SH-SY5Y (cell line): ENCODE measurements at regions not wholly inside any gene's neighbourhood (a gene's known extent, or its start where the extent isn't known, plus 50 kb on each side); places are given as distances from the start of the nearest gene placed in this dataset.

Experiments
- GATA2 ChIP-seq: IDR thresholded peaks from 2 replicates; pipeline ENCODE4 v1.6.1; 2011; ENCODE audit warnings: mild to moderate bottlenecking, low read depth, low read length
- GATA3 ChIP-seq: IDR thresholded peaks from 2 replicates; pipeline ENCODE4 v1.6.1; 2011; ENCODE audit warnings: low read depth, mild to moderate bottlenecking, low read length, moderate library complexity

- TF ChIP-seq GATA3 (no peak), GATA2 (no peak)
Observed at GRCh38 chr9:110115341-110115820, 92.6 kb downstream of the C9orf152 start.
